Dermis blood vessel endothelial cell (primary cell): ENCODE measurements at regions not wholly inside any gene's neighbourhood (a gene's known extent, or its start where the extent isn't known, plus 50 kb on each side); places are given as distances from the start of the nearest gene placed in this dataset.
"Not testable (repeated sequence)": the region's sequence is repeated elsewhere in the genome, so short reads cannot be mapped to it uniquely, and the experiment has no call there.

Source experiments
- DNase-seq: peaks from one replicate; pipeline ENCODE4 v3.0.0; 2010

DNA sequence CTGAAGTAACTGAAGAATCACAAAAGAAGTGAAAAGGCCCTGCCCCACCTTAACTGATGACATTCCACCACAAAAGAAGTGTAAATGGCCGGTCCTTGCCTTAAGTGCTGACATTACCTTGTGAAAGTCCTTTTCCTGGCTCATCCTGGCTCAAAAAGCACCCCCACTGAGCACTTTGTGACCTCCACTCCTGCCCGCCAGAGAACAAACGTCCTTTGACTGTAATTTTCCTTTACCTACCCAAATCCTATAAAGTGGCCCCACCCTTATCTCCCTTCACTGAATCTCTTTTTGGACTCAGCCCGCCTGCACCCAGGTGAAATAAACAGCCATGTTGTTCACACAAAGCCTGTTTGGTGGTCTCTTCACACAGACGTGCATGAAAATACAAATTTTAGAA, 549.9 kb upstream of the ADGRL2 start:
- not testable (repeated sequence) for DNase-seq

- not testable (repeated sequence) for DNase-seq
Measured at GRCh38 chr1:81245084-81245715, 555.5 kb upstream of the ADGRL2 start.

- DNase-seq = not testable (repeated sequence)
Measured at GRCh38 chr1:81244612-81245011, 556.1 kb upstream of the ADGRL2 start.

DNA sequence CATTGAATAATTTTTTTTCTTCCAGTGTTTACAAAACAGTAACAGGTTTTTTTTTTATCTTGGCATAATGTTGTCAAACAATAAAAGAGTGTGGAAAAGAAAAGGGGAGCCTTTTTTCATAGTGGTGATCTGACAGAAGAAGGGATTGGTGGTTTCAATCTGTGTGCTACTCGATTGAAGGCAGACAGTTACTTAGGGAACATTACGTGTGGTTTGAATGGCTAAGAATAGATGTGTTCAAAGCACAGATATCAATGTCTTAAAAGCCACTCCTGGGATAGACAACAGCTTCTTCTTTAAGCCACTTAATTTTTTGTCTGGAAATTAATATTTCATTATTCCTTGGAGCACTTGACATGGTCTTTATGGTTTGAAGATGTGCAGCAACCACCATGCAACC, 558.6 kb upstream of the ADGRL2 start:
- no peak for DNase-seq

DNA sequence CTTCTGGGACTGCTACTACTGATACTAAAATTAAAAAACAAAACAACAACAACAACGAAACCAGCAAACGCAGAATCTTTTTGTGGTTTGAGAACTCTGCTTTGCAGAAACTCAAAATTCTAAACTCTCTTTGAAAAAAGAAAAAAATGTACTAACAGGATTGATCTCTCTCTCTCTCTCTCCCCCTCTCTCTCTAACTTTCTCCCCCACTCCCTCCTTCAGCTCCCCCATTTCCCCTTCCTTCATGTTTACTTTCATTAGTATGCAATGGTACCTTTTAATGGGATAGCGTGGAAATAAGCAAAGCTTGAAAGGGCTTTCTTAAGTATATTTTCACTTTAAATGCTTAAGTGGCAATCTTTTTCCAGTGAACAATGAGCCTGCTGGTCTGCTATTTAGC, 562.6 kb upstream of the ADGRL2 start:
- no peak for DNase-seq

DNA sequence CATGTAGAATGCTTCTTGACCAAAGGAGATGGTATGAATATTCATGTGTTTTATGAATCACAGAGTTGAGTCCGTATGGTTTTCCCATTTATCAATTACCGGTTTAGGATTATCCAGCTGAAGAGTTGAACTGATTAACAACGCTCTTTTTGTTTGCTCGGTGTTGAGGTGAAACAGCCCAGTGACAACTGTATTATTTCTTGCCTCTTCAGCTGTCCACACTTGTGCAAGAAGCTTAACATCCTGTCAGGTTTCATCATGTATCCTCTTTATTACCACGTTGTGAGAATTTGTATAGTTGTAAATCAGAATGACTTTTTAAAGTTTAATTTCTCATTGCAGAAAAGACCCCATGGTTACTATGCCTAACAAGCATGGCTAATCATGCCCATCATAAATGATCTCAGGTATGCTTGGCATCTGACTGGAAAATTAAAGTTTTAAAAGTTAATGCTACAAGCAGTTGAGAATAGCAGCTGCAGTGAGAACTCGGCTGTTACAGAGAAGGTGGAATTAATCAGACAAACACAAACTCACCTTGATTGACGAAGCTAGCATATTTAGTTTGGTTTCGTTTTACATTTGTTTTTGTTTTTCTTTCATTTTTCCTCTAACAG, 563.2 kb upstream of the ADGRL2 start:
- DNase-seq = no peak

- no peak for DNase-seq
Measured at GRCh38 chr1:81234237-81234636, 566.5 kb upstream of the ADGRL2 start.

GRCh38 chr1:81233591-81233990, 567.1 kb upstream of the ADGRL2 start:
- no peak for DNase-seq

DNA sequence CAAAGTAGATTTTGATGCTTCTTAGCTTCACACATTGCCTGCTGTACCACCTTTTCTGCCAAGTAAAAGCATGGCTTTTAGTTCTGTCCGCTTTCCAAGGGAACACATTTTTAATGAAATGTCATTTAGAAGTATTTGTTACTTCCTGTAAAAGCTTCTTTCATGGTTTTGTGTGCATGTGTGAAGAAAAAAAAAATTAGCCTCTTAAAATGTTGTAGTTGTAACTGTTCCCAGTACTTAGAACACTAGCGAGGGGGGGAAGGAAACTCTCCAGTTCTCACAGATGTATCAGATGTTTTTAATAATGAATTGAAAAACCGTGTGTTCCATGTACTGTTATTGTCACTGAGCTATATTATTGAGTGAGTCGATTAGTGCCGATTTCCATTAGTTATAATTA, 568.3 kb upstream of the ADGRL2 start:
- no peak for DNase-seq

DNA sequence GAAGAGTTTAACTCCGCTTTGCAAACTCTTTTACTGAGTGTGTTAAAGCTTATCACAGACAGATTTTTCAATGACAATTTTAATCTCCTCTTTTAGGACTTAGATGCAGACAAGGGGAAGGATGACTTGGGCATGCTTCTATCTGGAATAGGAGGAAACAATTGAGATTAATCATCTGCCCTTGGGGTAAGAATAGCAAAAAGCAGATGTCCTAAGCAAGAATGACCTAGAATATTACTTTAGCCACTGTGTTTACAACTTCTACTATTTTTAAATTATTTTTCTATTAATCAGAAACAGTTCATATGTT, 569.0 kb upstream of the ADGRL2 start:
- DNase-seq = no peak

DNA sequence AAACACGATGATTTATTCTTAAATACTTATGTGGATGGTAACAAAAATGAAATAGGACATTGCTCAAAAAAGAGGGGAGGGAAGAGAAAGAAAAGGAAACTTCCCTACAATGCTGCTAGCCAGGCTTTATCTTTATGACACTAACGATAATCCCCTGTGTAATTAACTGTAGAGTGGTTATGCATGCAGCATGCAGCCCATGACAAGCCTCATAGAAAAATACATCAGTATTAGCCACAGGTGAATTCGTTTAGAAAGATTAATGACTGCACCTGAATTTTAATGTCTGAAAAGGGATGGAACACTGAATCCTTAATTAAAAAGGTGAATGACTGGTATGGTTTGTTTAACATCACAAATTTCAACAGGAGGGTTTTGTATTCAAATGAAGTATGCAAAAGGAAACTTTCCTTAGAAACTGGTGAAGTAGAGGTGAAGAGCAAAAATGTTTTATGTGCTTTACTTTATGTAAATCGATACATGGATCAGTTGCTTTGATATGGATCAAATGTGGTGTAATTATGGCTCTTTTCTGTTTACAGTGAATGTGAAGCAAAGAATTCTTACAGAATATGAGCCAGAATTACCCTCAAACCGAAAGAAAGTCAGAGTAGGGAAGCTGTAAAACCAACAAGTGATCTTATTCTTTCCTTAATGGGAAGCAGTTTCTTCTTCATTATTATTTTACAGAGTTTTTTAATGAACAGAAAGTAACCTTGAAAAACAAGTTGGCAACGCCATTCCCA, 569.6 kb upstream of the ADGRL2 start:
- DNase-seq = no peak

DNA sequence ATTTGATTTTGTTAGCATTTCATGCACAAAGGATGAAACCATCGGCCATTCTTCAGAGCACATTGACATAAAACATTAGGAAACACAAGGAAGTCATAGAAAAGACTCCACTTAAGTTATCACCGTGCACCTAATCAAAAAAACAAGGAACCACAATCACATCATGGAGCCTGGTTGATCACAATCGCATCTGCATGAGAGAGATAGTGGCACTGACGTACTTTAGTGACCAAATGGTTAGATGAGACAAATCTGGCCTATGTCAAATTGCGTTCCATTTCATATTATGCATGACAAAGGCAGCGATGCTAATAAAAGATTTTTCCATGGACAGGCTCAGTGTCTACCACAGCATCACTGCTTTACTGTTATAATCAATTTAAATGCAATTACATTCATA, 571.8 kb upstream of the ADGRL2 start:
- no peak for DNase-seq

DNA sequence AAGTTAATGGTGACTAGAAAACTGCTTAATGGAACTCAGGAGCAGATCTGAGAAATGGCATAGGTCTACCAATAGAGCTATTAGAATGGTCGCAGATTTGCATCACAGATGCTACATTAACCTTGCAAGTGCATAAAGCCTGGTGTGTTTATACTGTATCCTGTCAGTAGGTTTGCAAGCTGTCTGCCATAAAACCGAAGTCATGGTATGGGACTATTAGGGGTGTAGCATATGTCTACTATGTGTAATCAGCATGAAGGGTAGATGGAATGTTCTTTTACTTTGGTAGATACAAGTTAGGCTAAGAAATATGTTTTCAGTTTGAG, 574.2 kb upstream of the ADGRL2 start:
- DNase-seq = no peak

DNA sequence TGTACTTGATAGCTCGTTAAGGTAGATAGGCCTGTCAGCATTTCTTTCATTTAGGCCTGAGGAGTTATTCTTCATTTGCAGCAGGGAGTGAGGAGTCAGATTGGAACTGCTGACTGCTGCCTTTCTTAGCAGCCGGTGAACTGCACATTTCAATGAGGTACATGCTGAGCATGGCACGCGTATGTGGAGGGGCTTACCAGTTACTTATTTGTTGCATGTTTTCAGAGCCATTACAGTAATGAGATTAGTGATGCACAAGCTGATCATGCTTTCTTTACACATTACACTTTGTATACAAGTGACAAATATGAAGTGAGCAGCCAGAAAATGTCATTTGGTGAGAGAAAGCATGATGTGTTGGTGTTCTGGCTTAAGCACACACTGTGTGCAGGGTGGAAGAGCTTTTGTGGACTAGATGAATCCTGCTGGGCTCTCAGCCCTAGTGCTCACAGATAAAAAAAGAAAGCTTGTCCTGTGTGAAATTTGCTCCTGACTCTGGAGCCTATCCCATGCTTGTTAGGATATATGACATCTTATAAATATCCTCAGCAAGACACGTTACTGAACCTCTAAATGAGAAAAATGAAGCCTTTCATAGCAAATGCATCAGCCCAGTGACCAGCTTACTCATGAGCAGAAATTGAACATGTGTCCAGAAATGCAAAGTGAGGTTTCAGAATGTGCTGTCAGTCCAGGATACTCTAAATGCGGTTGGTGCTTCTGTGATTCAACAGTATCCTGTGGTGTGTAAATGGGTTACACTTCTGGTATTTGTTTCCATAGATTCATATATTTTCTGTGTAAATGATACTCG, 574.7 kb upstream of the ADGRL2 start:
- DNase-seq = no peak

DNA sequence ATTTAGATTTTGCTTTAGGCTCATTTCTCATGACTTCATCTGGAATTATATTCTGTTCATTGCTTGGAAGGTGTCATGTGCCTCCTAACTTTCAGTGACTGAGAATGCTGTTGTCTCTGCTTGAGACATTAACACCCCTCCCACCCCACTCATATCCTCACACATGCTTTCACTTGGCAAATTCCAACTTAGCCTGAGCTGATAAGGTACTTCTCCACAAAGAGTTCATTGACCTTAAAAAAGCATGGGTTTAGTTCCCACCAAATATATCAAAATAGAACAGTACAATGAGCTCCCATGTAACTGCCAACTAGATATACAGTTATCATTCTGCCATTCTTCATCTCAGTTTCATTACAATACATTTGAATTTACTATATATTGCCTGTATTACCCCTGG, 576.5 kb upstream of the ADGRL2 start:
- DNase-seq = no peak

- no peak for DNase-seq
Measured at GRCh38 chr1:81221564-81221963, 579.2 kb upstream of the ADGRL2 start.

DNA sequence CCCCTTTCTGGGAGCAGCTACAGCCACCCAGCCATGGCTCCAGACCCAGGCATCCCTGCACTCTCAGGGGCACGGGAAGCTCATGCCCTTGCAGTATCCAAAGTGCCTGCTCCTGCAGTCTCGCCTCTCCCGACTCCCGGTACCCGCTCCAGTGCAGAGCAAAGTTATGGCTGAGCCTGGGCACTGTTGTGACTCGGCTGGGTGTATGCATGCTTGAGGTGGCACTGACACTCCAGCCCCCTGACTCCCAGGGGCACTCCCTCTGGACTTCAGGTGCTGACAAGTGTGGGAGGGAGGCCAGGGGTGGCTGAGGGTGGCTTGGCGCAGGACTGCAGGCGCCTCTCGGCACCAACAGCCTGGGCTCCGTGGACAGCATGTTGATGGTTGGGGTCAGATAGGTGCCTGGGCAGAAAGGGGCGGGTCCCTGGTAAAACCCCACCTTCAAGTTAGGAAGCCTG, 580.1 kb upstream of the ADGRL2 start:
- no peak for DNase-seq

- no peak for DNase-seq
Measured at GRCh38 chr1:81217058-81217457, 583.7 kb upstream of the ADGRL2 start.

- DNase-seq = no peak
Measured at GRCh38 chr1:81213279-81213678, 587.5 kb upstream of the ADGRL2 start.

DNA sequence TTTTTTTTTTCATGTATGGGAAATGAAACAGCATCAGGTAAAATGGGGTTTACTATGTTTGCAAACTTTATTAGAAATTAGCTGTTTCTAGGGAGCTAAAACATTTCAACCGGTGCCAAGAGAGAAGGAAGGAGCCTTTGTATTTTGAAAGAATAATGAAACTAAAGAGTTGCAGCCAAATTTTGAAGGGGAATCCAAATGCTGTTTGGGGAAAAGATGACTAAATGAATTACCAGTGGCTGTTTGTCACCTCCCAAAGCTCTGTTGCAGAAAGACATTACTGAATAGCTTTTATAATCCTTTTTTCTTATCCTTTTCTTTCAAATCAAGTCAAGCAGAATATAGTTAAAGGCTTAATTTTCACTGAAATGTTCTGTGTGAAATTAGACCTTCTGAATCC, 591.3 kb upstream of the ADGRL2 start:
- no peak for DNase-seq

- no peak for DNase-seq
Measured at GRCh38 chr1:81208441-81208840, 592.3 kb upstream of the ADGRL2 start.

- no peak for DNase-seq
Measured at GRCh38 chr1:81205956-81206355, 594.8 kb upstream of the ADGRL2 start.

DNA sequence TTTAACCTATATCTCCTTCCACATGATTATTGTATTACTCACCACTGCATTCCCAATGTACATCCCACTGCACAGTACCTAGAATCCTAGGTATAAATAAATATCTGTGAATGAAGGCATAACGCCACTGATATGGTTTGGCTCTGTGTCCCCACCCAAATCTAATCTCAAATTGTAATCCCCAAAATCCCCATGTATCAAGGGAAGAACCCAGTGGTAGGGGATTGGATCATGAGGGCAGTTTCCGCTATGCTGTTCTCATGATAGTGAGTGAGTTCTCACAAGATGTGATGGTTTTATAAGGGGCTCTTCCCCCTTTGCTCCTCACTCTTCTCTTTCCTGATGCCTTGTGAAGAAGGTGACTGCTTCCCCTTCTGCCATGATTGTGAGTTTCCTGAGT, 599.0 kb upstream of the ADGRL2 start:
- no peak for DNase-seq

GRCh38 chr1:81197591-81197990, 603.1 kb upstream of the ADGRL2 start:
- DNase-seq = no peak
